Hematopoietic multipotent progenitor cell (in vitro differentiated cells): ENCODE measurements at regions not wholly inside any gene's neighbourhood (a gene's known extent, or its start where the extent isn't known, plus 50 kb on each side); places are given as distances from the start of the nearest gene placed in this dataset.
"Not testable (repeated sequence)": the region's sequence is repeated elsewhere in the genome, so short reads cannot be mapped to it uniquely, and the experiment has no call there.

Experiments used
- DNase-seq, 3 donors: peaks; one replicate each; pipeline ENCODE4 v3.0.0-alpha.2; 2011 to 2015; ENCODE audit warnings: low read depth in 2 of 3, low spot score in 2 of 3

- no peak for DNase-seq
Measured at GRCh38 chr16:80092681-80093080, 448.1 kb upstream of the DYNLRB2 start.

DNA sequence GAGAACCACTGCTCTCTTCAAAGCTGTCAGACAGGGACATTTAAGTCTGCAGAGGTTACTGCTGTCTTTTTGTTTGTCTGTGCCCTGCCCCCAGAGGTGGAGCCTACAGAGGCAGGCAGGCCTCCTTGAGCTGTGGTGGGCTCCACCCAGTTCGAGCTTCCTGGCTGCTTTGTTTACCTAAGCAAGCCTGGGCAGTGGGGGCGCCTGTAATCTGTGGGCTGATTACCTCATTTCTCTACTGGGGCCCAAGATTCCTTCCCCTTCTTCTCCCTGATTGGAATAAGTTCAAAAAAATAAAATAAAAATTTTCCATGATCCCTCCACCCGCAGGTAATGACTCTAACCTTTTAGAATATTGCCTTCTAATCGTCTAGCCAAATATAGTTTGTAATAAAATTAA is 449.3 kb upstream of the DYNLRB2 start:
- DNase-seq = not testable (repeated sequence)

DNA sequence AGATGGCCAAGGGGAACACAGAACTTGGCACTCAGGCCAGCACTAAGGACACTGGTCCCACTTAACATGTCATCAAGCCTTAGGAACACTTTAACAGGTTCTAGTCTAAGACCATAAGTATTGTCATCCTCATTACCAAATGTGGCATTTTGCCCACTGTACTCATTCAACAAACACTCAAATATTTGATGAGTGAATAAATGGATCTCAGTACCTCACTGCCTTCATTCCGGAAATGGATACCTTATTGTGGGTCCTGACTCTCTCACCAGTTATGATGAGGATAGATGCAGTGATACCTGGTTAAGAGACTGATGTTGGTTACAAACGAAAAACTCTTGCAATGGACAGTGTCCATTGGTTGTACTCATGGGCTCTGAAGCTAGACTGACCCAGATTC is 455.2 kb upstream of the DYNLRB2 start:
- no peak for DNase-seq

GRCh38 chr16:80084614-80085013 is 456.2 kb upstream of the DYNLRB2 start:
- peak in 2 of 3 donors; percentile 50 to 78 for DNase-seq

DNA sequence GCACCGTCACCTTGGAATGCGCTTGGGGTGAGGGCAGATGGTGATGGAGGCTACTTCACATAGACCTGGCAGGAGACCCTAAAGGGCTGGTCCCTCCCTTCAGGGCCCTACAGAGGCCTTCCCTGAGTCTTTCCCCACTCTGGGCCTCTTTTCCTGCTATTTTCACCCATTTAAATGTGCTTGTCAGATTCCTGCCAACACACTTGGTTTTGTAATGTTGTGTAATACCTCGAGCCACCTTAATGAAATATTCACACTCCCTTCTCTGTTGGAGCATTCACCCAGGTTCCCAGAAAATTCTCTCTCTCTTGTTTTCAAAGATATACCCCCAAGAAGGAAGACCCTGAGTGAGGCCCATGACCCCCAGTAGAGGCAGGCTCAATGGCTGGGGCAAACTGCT is 456.6 kb upstream of the DYNLRB2 start:
- no peak for DNase-seq

- no peak for DNase-seq
Measured at GRCh38 chr16:80082906-80083305, 457.9 kb upstream of the DYNLRB2 start.

DNA sequence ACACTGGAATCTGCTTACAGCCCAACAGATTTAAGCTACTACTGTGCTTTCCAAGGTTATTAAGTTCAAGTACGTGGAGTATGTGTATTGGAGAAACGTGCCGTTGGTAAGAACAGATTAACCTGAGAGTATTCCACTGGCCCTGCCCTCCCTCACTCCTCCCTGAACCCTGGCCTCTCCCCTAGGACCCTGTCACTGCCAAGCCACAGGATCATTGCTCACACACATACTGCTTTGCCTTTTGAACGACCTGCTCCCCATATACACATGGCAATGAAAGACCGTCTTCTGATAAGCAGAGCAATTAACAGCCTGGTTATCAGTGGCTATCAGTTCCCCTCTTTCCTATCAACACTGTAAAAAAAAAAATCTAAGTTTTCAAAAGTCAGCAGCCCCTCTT is 458.9 kb upstream of the DYNLRB2 start:
- DNase-seq = no peak

DNA sequence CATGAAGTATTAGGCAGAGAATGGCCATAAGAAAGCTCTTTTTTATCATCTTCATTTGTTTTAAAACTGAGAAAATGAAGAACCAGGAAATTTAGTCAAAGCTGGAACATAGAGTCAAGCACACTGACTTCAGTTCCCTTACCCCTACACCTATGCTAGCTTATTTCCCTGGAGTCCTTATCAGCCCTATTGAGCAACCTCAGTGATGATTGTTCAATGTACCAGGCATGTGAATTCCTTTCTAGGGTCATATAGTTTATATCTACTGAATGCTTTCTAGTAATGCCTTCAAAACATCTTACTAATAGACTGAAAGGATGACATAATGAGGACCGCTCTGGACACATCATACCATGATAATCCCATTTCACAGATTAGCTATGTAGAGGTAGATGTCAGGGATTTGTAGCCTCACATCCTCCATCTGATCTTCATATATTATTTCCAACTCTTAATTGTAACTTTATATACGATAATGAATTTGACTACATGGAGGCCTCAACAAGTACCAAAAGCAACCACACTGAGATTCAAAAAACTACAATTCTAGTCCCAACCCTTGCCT is 460.4 kb upstream of the DYNLRB2 start:
- DNase-seq = no peak

GRCh38 chr16:80079072-80079471 is 461.7 kb upstream of the DYNLRB2 start:
- DNase-seq = no peak

- DNase-seq = no peak
Measured at GRCh38 chr16:80077696-80078095, 463.1 kb upstream of the DYNLRB2 start.

DNA sequence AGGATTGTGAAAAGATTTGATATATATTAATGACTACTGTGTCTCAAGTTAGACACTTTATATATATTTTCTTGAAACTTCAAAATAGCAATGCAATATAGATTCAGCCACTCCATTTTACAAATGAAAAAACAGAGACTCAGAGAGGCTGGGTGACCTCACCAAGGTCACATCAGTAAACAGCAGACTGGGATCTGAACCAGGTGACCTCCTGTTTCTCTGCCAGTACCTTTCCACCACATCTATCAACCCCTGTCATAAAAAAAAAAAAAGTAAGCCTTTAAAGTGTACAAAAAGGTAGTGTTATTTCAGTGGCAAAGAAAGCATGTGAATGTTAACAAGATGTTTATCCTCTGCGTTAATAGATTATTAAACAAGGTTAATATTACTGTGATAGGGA is 466.5 kb upstream of the DYNLRB2 start:
- DNase-seq = no peak

DNA sequence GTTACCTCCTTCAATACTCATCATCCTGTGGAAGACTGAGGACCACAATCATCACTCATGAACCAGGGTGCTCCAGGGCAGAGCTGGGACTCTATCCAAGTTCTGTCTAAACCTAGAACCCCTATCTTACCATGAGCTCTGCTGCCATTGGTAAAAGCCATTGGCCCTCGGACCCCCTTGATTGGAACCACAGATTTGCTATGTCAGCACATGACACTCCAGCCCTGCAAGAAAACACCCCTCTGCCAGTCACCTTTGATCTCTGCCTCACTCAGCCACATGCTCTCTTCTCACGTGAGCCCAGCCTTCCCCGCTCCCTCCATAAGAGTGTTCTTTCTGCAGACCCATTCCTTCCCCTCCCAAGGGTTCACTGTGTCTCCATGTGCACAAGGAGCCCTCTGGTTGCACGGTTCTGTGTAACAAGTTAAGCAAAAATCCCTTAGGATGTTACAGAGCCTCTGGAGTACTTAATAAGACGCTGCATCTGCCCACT is 468.8 kb upstream of the DYNLRB2 start:
- DNase-seq = no peak

GRCh38 chr16:80066805-80067580 is 466.5 kb upstream of the MAF start:
- no peak for DNase-seq

DNA sequence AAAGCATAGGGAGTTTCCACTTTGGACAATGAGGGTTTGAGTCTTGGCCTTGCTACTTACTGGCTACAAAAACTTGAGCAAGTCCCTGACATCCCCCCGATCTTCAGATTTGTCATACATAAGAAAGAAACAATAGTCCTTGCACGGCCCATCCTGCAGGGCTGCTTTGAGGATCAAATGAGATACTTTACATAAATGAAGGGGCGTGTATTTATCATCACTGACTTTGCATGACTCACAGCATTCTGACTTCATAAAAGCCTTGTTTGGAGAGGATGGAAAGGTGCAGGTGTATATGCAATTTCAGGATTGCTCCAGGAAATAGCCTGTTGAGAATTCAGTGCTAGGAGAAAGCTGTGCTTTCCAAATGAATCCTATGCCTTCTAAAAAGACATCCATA is 465.0 kb upstream of the MAF start:
- no peak for DNase-seq

GRCh38 chr16:80063713-80064069 is 463.2 kb upstream of the MAF start:
- DNase-seq = no peak

DNA sequence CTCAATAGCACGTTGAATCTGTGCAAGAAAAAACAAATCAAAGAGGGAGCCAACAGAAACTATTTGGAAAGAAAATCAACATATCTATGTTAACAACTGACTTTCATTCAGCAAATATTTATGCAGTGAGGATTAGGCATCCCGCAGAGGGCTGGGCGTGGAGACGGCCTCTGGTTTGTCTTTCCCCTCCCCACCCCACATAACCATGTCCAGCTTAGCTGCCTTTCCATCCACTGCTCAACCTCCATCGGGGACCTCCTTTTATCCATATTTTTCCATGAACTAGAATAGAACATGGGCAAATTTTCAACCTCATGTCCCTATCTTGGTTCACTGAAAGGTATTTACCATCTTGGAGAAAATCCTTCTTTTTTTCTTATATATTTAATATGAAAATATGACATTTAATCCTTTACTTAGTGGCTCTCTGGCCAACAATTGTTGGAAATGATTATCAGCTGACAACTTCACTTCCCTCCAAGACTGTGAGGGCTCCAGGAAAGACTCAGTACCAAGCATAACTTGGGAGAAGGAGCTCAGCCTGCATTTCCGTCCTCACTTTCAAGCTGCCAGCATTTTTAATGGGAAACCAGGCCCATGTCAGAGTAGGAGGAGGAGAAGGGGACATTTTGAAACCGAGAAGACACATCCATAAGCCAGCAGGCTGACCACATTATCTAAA is 462.6 kb upstream of the MAF start:
- DNase-seq = no peak

GRCh38 chr16:80062361-80063030 is 462.0 kb upstream of the MAF start:
- no peak for DNase-seq

GRCh38 chr16:80060470-80060869 is 459.9 kb upstream of the MAF start:
- no peak for DNase-seq

DNA sequence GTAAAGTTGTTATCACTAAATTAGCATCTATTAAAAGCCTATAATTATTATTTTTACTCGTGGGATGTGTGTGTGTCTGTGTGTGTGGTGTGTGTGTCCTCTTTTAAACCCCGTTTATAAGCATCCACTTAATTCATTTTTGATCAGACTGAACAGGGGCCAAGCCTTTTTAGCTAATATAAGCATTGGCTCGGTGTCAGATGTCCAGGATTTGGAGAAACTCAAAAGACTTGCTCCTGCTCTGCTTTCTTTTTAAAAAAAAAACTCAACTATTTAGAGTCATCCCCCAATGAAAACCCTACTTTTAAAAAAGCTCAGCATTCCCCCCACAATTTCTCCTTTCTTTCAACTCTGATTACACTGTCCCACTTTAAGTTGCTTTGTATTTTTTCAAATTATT is 459.3 kb upstream of the MAF start:
- DNase-seq = no peak

- no peak for DNase-seq
Measured at GRCh38 chr16:80058214-80058613, 457.7 kb upstream of the MAF start.

GRCh38 chr16:80056324-80056723 is 455.8 kb upstream of the MAF start:
- DNase-seq = no peak
